HPDE6-E6E7 (cell line): ENCODE measurements at regions not wholly inside any gene's neighbourhood (a gene's known extent, or its start where the extent isn't known, plus 50 kb on each side); places are given as distances from the start of the nearest gene placed in this dataset.
"Not testable (repeated sequence)": the region's sequence is repeated elsewhere in the genome, so short reads cannot be mapped to it uniquely, and the experiment has no call there.

Source experiments
- DNase-seq: peaks from one replicate; pipeline ENCODE4 v3.0.0; 2011; ENCODE audit warnings: missing footprints; ENCODE audit errors: extremely low spot score

DNA sequence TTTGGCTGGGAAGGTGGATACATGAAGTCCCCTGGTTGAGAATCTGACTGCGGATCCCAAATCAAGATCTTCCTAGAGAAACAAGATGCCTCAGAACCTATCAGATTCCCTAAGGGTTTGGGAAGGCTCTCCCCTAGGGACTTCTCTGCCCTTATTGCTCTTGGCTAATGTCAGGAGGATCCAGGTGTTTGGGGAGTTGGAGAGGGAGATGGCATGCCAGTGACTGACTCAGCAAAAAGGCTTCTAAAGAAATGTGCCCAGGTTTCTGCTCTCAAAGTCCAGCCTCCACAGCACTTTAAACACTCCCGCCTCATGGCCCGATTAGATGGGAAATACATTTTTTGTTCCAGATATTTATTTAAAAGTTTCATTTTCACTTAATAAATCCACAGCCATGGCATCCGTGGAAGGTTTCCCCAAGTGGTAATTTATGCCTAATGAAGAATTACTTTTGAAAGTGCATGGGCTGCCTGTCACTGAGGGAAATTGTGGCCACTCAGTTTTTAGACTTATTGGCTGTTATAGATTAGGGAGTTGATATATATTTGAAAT is 156.4 kb downstream of the OSR1 start:
- DNase-seq: no peak

DNA sequence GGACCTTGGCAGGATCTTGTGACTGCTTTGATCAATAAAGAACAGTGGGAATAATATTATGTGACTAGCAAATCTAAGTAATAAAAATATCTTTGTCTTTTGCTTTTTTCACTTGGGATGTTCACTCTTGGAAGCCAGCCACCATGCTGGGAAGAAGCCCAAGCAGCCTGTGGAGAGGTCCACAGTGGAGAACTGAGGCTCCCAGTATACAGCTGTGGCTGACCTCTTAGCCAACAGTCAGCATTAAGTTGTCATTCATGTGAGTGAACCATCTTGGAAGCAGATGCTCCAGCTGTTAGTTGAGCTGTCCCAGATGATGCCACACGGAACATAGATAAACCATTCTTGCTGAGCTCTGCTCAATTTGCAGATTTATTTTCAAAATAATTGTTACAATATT is 160.0 kb downstream of the OSR1 start:
- DNase-seq: no peak

- DNase-seq: no peak
These were observed 162.8 kb downstream of the OSR1 start for GRCh38 chr2:19195661-19196060.

GRCh38 chr2:19189391-19189790 is 169.0 kb downstream of the OSR1 start:
- no peak for DNase-seq

DNA sequence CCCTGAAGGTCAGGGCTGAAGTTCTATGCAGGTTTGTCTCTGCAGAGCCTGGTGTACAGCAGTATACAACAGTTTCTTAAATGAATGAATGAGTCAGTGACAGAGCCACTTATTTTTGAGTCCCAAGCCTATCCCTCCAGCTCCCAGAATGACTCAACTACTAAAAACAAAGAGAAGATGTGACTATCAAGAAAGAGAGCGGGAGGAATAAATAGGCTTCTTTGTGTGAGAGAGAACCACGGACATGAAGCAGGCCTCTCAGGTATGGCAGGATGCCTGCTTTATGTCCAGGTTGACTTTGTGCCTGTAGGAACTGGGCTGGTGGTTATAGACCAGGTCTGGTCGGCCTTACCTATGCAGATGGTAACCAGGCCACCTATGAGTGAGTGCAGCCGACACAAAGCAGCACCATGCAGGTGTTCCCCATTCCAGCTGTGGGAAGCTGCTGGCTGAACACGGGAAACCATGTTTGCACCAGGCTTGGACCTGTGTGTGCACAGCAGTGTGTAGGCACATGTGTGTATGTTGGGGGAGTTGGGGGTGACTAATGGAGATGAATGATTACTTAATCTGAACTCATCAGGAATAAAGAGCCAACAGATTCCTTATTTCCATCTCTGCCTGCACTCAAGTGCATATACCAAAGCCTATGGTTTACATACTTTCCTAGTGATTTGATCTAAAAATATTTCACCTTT is 171.0 kb downstream of the OSR1 start:
- DNase-seq: peak; percentile 34

- DNase-seq: no peak
These were observed 173.3 kb downstream of the OSR1 start for GRCh38 chr2:19185086-19185485.

DNA sequence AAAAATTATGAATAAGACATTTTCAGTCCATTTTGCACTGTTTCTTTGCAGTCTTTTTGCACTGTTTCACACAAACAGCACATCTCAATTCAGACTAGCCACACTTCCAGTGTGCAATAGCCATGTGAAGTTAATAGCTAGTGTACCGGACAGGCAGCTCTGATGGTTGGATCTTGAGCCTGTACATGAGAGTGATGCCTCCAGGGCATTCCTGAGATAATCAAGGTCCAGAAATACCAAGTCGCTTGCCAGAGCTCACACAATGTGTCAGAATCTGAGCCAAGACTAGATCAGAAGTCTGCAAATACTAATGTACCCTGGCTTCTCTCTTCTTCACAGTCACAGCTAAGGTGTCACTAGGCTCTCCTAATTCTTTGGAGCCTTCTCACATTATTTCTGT is 180.2 kb downstream of the OSR1 start:
- no peak for DNase-seq

DNA sequence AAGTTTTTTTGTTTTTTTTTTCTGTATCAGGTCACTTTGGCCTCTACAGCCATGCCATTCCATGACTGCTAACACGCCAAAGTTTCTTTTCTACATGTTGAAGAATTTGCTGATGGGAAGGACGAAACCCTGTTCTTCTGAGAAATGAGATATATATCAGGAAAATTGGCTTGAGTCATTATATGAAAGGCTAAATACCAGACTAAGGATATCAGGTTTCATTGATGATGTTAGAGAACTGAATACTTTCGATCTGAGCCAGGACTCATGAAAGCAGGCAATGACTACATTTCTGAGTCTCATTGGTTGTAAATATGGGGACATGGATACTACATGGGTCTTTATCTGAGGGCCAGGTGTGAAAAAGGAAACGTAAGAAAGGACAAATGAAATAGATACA is 181.4 kb downstream of the OSR1 start:
- peak; percentile 38 for DNase-seq

DNA sequence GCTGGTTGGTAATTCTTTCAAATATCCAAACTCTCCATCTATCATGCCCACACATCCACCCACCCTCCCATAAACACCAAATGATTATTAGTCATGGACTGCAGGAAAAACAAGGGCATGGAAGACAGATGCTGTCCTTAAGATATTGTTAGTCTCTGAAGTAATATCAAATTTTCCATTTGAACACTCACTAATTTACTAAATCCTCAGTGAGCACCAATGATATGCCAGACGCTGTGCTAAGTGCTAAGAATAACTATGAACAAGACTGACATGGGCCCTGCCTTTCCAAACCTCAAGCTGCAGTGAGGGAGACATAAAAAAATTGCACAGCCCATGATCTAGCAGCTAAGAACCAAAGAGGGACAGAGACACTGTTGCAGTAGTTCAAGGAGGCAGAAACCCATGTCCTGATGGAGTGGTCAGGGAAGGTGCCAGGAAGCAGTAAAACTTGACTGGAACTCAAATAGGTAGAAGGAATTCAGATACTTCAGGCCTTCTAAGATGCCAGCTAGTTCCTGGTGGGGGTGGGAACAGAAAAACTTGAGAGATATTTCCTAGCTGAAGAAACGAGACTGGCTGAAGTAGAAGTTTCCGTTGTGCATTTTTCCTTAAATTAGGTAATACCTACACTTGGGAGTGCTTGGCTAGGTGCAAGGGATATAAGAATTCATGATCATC is 182.1 kb downstream of the OSR1 start:
- no peak for DNase-seq

DNA sequence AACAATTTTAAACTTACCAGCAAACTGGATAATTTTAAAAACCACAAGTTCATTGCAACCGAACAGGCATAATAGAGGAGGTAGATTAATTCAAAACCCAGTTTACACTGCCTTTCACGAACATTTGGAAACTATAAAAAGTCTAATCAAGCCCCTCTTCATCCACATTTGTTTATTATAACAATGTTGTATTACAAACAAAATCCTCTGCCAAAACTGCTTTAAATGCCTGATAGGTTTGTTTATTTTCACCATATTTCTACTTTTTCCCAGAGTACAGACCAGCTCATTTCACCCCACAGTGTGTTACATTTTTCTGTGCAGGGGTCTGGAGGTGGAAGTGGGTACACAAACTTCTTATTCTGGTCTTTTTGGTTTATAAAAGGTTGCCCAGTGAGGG is 184.2 kb downstream of the OSR1 start:
- no peak for DNase-seq

DNA sequence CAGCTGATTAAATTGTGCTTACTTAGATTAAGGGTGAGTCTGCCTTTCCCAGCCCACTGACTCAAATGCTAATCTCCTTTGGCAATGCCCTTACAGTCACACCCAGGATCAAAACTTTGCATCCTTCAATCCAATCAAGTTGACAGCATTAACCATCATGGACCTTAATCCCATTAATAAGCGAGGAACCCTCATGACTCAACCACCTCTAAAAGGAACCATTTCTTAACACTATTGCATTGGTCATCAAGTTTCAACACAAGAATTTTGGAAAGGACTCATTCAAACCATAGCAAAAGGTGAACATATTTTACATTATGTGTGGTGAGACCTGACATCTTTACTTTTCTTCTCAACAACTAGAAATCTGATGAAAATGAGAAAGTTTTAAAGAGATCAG is 187.0 kb downstream of the OSR1 start:
- DNase-seq: no peak

GRCh38 chr2:19169134-19169768 is 189.2 kb downstream of the OSR1 start:
- DNase-seq: no peak

DNA sequence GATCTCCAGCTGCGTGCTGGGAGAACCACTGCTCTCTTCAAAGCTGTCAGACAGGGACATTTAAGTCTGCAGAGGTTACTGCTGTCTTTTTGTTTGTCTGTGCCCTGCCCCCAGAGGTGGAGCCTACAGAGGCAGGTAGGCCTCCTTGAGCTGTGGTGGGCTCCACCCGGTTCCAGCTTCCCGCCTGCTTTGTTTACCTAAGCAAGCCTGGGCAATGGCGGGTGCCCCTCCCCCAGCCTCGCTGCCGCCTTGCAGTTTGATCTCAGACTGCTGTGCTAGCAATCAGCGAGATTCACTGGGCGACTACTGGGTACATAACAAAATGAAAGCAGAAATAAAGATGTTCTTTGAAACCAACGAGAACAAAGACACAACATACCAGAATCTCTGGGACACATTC is 194.3 kb downstream of the OSR1 start:
- not testable (repeated sequence) for DNase-seq

- DNase-seq: no peak
These were observed 199.5 kb downstream of the OSR1 start for GRCh38 chr2:19158896-19159295.

DNA sequence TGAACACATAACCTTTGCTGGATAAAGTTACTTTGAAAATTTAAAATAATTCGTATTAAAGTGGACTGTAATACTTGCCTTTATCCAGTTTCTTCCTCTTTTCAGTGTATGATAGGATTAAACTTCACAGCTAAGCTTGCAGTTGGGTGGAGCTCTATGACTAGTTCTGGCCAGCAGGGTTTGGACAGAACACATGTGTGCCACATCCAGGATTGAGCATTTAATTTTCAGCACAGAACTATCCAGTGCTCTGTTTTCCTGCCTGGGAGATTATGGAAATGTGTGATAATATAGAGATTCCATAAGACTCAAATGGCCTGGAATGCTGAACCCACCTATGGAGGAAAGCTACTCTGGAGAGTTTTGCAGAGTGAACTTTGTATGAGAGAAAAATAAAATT is 200.2 kb downstream of the OSR1 start:
- DNase-seq: no peak

- no peak for DNase-seq
These were observed 201.8 kb downstream of the OSR1 start for GRCh38 chr2:19156646-19157045.

DNA sequence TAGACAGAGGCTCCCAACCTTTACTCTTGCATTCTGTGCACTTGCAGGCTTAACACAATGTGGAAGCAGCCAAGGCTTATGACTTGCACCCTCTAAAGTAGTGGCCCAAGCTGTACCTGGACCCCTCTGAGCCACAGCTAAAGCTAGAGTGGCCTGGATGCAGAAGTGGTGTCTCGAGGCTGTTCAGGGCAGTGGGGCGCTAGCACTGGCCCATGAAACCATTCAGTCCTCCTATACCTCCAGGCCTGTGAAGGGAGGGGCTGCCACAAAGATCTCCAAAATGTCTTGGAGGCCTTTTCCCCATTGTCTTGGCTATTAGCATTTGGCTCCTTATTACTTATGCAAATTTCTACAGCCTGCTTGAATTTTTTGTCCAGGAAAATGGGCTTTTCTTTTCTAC is 207.7 kb downstream of the OSR1 start:
- no peak for DNase-seq

DNA sequence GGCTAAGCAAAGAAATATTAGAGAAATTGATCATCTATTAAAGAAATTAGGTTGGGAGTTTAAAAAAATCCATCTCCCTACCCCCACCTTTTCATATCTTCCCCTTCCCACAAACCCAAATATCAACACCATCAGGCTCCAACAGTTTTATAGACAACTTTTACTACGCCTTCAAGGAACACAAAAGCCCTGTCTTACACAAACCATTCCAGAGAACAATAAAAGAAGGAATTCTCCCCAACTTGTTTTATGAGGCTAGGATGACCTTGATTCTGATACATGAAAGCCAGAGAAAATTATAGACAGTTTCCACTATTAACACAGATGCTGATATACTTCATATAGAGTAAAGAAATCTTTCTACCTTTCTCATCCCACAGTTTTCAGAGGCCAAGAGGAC is 211.6 kb downstream of the OSR1 start:
- DNase-seq: no peak

DNA sequence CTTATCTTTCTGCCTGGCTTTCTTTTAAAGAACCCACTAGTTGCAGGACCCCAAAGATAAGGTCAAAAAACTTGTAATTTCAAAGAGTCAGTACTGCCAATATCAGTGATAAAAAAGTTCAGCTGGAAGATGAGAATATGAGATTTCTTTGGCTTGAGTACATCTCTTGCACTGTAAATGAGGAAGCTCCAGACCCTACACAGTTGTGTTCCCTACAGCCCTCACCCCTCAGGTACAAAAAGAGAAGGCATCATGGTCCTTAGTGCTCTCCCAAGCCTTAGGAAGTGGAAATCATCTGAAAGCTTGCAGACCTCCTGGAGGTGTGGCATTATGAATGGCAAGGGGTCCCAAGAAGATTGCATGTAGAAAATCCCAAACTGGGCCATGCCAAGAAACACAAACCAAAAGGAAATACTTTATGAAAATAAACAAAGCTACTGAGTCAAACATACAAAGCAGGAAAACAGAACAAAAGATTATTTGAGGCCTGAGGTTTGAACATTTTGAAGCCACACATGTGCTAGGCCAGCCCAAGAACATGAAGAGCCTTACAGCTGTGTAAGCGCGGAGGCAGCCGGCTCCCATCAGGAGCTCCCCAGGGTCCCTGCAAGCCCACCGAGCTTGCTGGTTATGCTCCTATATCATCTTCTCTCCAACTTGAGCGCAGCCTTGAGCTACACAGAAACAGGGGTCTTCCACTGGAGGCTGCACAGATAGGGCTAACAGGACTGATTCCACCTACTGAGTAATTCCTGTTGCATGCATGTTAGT is 217.0 kb downstream of the OSR1 start:
- no peak for DNase-seq

GRCh38 chr2:19140463-19141208 is 217.8 kb downstream of the OSR1 start:
- DNase-seq: peak; percentile 67

GRCh38 chr2:19139386-19139785 is 219.0 kb downstream of the OSR1 start:
- no peak for DNase-seq
